Psoas muscle (tissue), 7 donors: ENCODE measurements at regions not wholly inside any gene's neighbourhood (a gene's known extent, or its start where the extent isn't known, plus 50 kb on each side); places are given as distances from the start of the nearest gene placed in this dataset.

ENCODE experiments used
- ATAC-seq, 4 donors: fragments of 200-7000 bp; cut with Tn5 transposase; one replicate each; pipeline ENCODE4 v1.9.1; 2020; ENCODE audit warnings: moderate library complexity in 3 of 4, mild to moderate bottlenecking in 2 of 4
- DNase-seq, 2 donors: peaks; one replicate each; pipeline ENCODE4 v3.0.0-alpha.2; 2020
- H3K27ac ChIP-seq: fragments of 200-600 bp; one replicate; pipeline ENCODE4 v1.8.0; 2022
- H3K27me3 ChIP-seq, 3 donors: fragments of 200-600 bp in 1 of 3; one replicate each; pipeline versions ENCODE4 v1.6.1 to v1.8.0; 2013 to 2022; ENCODE audit warnings: low read length in 2 of 3, mild to moderate bottlenecking in 2 of 3, moderate library complexity in 1 of 3; ENCODE audit not compliant: insufficient read depth in 3 of 3
- H3K36me3 ChIP-seq, 2 donors: fragments of 200-600 bp in 1 of 2; one replicate each; pipeline versions ENCODE4 v1.6.1 to v1.8.0; 2013 to 2022; ENCODE audit warnings: low read depth in 1 of 2, mild to moderate bottlenecking in 1 of 2, moderate library complexity in 1 of 2; ENCODE audit not compliant: insufficient read depth in 1 of 2
- H3K4me1 ChIP-seq: fragments of 200-600 bp; one replicate; pipeline ENCODE4 v1.8.0; 2022
- H3K4me3 ChIP-seq: fragments of 200-600 bp; one replicate; pipeline ENCODE4 v1.8.0; 2022; ENCODE audit warnings: mild to moderate bottlenecking
- H3K9me3 ChIP-seq: fragments of 200-600 bp; one replicate; pipeline ENCODE4 v1.8.0; 2022
- WGBS, 3 donors: extraction: QIAGEN DNeasy Blood & Tissue Kit; methylation state at CpG; one replicate each; pipeline versions ENCODE4 v1.1.6 to v1.1.7; 2013; 5-methylcytosine and 5-hydroxymethylcytosine counted together
- intact Hi-C, 2 donors: fragments of 100-400 bp; cut with DNase I; formaldehyde crosslinking; loops; one replicate each; pipeline versions ENCODE4 v1.11.0 to v1.14.2; 2022
- TF ChIP-seq, protein P1 (sequence below): fragments of 200-600 bp; IDR thresholded peaks from one replicate; pipeline ENCODE4 v1.8.0; 2022; ENCODE audit warnings: antibody characterized with exemption
- donor health status: healthy with polysubstance abuse.
- donor health status: DM: no; HTN: no; CAD: no; lungs with moderate emphysema.
- donor health status: Bipolar disorder and iron deficiency.
- donor health status: healthy.
- donor health status: DM: yes; HTN: yes; CAD: no.
- donor health status: DM: no; HTN: no; CAD: no.
- donor health status: DM: yes; HTN: yes; CAD: no.

DNA sequence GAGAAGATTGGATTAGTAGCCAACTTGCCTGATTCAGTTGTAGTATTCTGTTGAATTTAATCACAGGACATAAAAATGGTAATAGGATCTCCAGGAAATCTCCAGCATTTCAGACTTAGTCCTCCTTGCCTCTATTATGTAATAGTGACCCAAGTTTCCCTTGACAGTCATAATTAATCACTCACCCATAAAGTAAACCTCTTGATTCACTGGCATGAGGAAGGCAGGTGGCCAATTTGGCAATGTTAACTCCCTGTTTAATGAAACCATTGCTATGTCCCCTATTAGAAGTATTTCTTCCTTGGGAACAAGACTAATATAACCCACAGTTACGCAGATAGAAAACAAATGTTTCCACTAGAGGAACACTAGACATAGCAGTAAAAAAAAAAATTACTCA, 604.8 kb upstream of the CXADR start:
- intact Hi-C loops = no loop called here
- Histone ChIP-seq H3K27ac (no peak overlapping the region), H3K27me3 (no peaks in the 10 kb centered on the region), H3K36me3 (no peaks in the 10 kb centered on the region), H3K4me1 (peaks cover 10% of the 10 kb centered on the region), H3K4me3 (no peak overlapping the region), H3K9me3 (no peaks in the 10 kb centered on the region)
- peak; percentile 52 to 84 (median 76) for ATAC-seq
- TF ChIP-seq, protein P1, sequence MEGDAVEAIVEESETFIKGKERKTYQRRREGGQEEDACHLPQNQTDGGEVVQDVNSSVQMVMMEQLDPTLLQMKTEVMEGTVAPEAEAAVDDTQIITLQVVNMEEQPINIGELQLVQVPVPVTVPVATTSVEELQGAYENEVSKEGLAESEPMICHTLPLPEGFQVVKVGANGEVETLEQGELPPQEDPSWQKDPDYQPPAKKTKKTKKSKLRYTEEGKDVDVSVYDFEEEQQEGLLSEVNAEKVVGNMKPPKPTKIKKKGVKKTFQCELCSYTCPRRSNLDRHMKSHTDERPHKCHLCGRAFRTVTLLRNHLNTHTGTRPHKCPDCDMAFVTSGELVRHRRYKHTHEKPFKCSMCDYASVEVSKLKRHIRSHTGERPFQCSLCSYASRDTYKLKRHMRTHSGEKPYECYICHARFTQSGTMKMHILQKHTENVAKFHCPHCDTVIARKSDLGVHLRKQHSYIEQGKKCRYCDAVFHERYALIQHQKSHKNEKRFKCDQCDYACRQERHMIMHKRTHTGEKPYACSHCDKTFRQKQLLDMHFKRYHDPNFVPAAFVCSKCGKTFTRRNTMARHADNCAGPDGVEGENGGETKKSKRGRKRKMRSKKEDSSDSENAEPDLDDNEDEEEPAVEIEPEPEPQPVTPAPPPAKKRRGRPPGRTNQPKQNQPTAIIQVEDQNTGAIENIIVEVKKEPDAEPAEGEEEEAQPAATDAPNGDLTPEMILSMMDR = no peak
- 24 to 49% (median 31%) methylated on average over 1 of the region's 1 CpG for WGBS, 3 donors
- no peak for DNase-seq

DNA sequence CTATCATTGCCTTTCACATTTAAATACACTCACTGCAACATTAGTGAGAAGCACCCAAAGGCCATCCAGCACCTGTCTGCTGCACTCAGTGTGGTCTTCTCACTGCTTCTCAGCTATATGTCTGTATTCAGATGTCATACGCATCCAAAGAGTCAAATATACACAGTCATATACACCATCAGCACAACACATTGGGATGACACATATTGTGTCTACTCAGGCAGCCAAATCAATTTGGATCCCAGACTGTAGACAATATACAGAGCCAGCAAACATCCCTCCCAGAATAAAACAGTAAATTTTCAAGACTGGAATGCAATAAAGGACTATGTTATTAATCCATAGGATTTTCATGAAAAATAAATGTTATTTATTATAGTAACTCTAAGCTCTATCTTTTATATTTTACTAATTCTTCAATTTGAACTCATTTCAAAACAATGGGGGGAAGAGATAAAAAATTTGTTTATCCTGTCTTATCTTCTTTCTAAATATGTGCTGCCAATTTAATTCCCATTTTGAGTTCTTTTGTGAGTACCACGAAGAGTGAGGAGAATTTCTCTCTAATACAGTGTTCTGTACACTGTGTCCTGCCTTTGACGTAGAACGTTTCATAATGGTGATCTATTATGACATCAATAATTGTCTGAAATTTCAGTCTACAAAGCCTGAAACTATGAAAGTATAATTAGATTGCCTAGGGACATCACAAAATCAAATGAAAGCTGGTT, 602.2 kb upstream of the CXADR start:
- WGBS, 3 donors = 38 to 60% (median 41%) methylated on average over 4 of the region's 4 CpGs
- no peak overlapping the region for H3K27ac ChIP-seq
- ATAC-seq = peak in 3 of 4 donors; percentile 61 to 77 (median 65)

DNA sequence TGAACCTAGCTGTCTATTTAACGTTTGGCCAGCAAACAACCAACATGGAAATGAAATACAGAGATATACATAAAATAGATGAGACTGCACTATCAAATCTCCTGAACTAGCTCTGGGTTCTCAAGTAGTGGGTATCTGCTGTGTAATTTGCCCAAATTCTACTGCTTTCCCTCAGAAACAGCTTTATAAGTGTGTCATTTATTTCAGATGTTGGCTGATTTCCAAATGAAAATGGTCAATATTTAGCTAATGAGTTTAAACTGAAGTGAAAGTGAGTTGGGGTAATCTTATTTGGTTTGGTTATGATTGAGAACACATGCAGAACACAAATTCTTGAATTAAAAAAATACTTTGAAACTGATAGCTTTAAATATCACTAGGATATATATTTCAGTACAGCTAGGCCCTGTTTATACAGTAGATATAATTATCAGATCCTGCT, 601.7 kb upstream of the CXADR start:
- H3K4me1 ChIP-seq = peaks cover 10% of the 10 kb centered on the region
- DNase-seq (no peak), ATAC-seq (peak in 1 of 4 donors; percentile 44)
- no peaks in the 10 kb centered on the region for H3K9me3 ChIP-seq
- no peak overlapping the region for H3K27ac ChIP-seq
- TF ChIP-seq, protein P1 = no peak
- no peaks in the 10 kb centered on the region for H3K36me3 ChIP-seq
- no peak overlapping the region for H3K4me3 ChIP-seq
- intact Hi-C loops = no loop called here
- WGBS, 3 donors = 45 to 93% (median 51%) methylated on average over 1 of the region's 1 CpG
- H3K27me3 ChIP-seq = no peaks in the 10 kb centered on the region

More for the DNA sequence above, 602.2 kb upstream of the CXADR start:
- no peak for DNase-seq
- H3K36me3 ChIP-seq = no peaks in the 10 kb centered on the region
- no peak overlapping the region for H3K4me3 ChIP-seq
- H3K27me3 ChIP-seq = no peaks in the 10 kb centered on the region
- peaks cover 10% of the 10 kb centered on the region for H3K4me1 ChIP-seq
- TF ChIP-seq, protein P1 = no peak
- no peaks in the 10 kb centered on the region for H3K9me3 ChIP-seq
- intact Hi-C loops = no loop called here

DNA sequence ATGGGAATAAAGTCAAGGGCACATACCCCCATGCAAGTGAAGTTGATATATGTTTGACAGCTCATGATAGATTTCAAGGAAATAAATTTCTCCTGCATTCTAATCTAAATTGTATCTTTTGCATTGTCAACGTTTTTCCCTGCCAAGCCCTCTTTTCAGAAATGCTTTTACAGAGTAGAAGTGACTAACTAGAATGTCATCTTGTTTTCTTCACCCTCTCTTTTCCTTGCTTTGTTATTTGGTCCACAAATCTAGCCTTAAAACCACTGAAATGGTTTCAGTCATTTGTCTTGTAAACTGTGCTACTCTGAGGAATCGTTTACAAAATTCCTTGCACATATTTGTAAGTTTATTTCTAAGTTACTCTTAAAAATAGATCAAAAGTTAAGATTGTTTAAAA, 600.8 kb upstream of the CXADR start:
- ATAC-seq (no peak), DNase-seq (no peak)
- intact Hi-C loops = no loop called here
- no peaks in the 10 kb centered on the region for H3K36me3 ChIP-seq
- no peak overlapping the region for H3K27ac ChIP-seq
- no peaks in the 10 kb centered on the region for H3K27me3 ChIP-seq
- peaks cover 10% of the 10 kb centered on the region for H3K4me1 ChIP-seq
- TF ChIP-seq, protein P1 = no peak
- H3K4me3 ChIP-seq = no peak overlapping the region
- no peaks in the 10 kb centered on the region for H3K9me3 ChIP-seq
- WGBS, 3 donors = 24 to 49% (median 31%) methylated on average over 2 of the region's 2 CpGs

DNA sequence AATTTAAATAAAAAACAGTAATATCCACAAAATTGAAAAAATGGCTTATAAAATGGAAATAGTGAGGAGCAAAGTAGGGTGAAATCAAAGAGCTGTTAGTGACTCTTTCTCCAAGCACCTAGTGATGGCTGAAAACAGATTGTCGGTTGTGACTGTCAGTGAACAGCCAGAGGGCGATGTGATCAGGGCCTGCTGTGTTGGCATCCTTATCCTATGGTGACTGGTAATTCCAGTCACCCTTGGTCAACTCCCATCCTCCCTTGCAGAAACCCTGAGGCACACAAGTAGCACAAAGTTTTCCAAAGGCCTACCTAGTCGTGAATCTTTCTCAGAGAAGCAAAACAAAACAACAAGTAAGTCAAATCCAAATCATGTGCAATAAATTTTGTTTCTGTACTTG, 599.8 kb upstream of the CXADR start:
- TF ChIP-seq, protein P1 = no peak
- Histone ChIP-seq H3K4me1 (peaks cover 10% of the 10 kb centered on the region), H3K36me3 (no peaks in the 10 kb centered on the region), H3K27me3 (no peaks in the 10 kb centered on the region), H3K4me3 (no peak overlapping the region), H3K9me3 (no peaks in the 10 kb centered on the region), H3K27ac (no peak overlapping the region)
- WGBS, 3 donors = 61 to 67% (median 66%) methylated on average over 3 of the region's 3 CpGs
- ATAC-seq = peak in 1 of 4 donors; percentile 42
- no peak for DNase-seq
- intact Hi-C loops = no loop called here
